RPMI8226 (cell line): ENCODE measurements at regions not wholly inside any gene's neighbourhood (a gene's known extent, or its start where the extent isn't known, plus 50 kb on each side); places are given as distances from the start of the nearest gene placed in this dataset.

ENCODE experiments used
- DNase-seq: peaks from one replicate; pipeline ENCODE4 v3.0.0-alpha.2; 2015

DNA sequence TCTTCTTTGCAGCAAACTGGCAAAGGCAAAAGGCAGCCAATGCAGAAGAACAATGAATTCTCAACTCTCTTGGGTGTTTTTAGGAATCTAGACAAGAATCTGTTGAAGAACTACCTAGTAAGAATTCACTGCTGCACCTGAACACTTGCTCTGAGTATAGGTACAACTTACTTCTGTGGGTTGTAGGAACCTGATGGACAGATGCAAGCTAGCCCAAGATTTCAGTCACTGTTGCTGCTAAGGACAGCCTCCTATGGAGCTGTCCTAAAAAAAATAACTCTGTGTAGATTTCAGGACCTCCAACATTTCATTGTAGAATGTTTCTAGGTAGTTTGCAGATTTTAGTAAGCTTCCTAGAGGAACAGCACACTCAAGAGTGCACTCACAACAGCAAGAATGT is 363.5 kb downstream of the CBLN2 start:
- DNase-seq, result no peak

DNA sequence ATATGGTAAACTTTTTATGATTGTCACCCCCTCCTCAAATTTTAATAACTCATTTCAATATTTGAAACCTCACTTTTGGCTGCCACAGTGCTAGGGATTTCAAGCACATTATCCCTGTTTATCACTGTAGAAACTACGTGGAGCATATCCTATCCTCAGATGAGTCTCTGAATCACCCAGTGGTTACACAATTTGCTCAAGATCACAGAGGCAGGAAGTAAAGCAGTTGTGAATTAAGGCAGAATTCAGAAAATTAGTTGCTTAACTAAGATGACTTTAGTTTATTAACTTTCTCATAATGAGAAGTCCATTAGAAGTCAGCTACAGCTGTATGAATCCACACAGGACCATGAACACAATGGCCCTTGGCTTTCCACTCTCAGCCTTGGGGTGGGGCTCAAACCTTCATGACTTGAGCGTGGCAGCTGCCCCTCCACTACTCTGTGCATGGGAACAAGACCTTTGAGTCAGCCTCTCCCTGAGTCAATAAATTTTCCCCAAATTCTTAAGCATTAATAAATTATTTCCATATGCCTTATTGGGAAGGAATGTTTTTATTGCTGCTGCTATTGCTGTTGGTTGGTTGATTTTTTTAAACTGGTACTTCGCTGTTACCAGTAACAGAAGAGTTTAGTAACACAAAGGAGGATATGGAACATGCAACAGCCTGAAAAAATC is 369.0 kb downstream of the CBLN2 start:
- no peak for DNase-seq

DNA sequence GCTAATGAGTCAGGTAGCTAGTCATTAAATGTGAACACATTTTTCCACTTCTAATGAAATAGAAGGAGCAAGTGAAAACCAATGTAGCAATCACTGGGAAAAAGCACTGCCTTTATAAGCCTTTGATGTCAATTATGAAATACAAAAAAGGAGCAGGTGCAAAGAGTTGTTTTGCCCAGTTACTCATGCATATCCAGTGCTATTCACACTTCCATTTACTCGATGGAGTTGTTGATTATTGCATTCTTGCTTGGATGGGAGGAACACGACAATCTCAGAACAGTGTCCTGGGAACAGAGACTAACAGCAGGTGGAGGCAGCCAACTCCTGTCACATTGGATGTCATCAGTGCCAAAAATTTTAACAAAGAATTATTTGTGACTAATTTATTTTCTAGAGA is 372.5 kb downstream of the CBLN2 start:
- DNase-seq, result no peak

DNA sequence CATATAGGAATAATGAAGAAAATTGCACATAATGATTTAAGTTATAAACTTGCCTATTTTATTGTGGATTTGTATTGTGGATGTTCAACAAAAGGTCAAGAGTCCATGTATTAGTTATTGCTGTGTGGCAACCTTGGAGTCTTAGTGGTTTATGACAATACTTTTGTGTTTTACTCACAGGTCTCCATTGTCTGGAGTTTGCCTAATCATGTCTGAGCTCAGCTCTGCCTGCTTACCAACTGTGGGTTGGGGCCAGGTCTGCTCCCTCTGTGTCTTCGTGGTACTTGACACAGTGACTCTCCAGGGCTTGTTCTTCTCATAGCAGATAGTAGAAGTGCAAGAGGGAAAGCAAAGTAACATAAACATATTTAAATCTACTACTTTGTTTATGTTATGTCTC is 382.5 kb downstream of the CBLN2 start:
- no peak for DNase-seq

DNA sequence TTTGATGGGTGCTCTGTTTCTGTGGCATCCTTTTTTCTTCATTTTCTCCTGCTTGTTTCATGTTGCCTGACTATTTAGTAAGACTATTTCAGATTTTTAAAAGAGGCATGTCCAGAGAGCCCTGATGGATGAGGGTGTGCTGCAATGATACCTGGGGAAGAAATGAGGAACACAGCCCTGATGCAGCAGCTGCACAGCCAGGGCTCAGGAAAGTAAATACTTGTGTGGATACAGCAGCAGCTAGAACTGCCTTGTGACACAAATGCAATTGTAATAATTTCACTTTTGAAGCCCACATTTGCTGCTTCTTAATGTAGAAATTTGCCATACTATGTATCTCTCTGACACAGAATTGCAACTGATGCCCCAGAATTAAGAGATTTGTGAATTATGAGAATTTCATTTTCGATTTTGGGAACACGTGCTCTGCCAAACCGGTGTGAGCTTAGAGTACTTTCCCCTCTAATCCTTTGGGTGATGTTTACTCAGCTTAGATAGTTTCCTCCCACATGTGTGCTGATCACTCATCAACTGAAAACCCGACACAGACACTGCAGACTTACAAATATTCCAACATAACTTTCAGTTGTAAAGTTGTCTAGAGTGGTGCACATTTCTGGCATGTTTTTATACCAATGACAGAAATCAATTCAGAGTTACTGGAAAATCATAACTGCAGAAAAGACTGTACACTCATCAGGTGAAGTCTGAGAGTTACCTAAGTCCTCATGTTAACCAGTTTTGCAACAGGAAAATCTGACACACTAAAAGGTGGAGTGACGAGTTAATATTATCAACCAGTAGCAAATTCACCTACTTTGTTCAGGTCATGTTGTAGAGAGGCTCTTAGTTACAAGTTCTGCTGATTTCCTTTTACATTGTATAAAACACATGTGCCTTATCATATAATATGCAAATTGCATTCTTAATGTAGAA is 383.4 kb downstream of the CBLN2 start:
- peak; percentile 16 for DNase-seq

DNA sequence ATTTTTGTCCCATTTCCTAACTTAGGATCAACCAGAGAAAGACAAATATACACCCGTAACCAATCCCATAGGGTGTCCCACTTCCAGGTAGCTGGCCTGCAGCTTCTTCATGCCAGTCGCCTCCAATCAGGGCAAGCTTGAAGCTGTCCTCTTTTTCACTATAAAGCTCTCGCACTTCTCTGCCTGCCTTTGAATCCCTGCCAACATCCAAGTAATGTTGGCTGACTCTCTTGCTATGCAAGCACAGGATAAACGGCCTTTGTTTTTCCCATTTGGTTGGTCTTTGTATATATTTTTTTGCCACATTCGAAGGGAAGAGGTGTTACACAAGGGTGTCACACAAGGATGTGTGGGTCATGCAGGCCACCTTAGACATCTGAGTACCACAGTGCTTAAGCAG is 388.8 kb downstream of the CBLN2 start:
- no peak for DNase-seq

DNA sequence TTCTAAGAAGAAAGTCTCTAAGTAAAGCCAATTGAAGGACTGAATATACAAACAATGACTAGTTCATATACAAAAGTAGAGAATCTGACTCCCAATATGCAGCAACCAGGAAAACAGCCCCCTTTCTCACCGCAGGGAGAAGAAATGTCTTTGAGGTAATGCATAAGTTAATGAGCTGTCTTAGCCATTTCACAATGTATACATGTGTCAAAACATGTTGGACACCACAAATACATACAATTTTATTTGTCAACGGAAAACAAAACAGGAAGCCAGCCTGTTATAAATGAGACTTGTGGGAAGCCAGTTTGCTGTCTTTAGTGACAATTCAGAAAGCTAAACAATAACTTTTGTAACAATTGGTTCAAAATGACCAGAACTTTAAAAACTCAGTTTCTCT is 389.2 kb downstream of the CBLN2 start:
- no peak for DNase-seq

DNA sequence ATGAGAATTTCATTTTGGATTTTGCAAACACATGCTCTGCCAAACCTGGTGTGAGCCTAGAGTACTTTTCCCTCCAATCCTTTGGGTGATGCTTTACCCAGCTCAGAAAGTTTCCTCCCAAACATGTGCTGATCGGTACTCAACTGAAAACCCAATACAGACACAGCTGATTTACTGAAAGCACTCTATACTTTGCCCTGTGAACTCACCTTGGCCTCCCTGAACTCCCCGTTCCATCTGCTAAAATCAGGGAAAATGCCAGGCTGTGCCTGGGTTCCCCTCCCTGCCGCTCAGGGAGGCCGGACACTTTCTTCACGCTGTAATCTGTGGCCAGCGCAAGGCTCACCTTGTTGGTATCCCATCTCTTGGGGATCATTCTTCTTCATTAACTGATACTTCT is 391.2 kb downstream of the CBLN2 start:
- no peak for DNase-seq

DNA sequence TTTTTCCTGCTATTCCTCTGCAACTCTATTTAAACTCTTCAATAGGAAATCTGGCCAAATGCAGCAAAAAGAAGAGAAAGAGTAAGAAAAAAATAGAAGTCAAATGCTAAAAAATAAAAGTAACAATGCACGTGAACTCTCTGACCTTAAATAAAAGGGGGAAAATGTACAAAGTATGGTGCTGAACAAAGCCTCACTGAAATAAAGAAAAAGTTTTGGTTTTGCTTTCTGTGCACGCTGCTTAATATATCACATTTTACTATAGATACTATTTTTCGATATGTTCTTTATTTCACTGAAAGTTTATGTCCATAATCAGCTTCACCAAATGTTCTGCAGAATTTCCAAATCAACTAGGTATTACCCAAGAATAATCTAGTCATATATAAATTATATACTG is 396.3 kb downstream of the CBLN2 start:
- DNase-seq, result no peak

DNA sequence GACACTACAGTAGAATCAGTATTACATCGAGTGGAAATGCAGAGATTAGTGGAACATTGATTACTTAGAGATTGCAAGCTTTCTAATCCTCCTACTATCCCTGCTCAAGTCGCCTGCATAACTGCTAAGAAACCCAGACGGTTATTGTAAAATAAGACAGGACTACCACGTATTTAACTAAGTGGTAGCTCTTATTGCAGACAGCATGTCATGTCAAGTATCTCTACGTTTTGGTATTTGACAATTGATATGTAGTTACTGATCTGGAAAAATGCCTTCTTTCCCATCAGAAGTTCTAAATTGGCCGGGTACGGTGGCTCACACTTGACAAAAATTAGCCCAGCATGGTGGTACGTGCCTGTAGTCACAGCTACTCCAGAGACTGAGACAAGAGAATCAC is 404.1 kb downstream of the CBLN2 start:
- no peak for DNase-seq

DNA sequence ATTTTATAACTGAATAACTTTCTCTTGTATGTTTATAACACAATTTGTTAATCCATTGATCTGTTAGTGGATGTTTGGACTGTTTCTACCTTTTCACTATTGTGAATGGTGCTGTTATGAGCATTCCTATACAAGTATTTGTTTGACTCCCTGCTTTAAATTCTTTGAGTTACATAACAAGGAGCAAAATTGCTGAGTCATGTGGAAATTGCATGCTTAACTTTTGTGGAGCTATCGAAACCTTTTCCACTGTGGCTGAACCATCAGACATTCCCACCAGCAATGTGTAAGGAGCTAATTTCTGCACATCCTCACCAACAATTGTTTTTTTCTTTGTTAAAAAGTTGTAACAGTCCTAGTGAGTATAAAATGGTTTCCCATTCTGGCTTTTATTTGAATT is 415.5 kb downstream of the CBLN2 start:
- DNase-seq, result no peak

DNA sequence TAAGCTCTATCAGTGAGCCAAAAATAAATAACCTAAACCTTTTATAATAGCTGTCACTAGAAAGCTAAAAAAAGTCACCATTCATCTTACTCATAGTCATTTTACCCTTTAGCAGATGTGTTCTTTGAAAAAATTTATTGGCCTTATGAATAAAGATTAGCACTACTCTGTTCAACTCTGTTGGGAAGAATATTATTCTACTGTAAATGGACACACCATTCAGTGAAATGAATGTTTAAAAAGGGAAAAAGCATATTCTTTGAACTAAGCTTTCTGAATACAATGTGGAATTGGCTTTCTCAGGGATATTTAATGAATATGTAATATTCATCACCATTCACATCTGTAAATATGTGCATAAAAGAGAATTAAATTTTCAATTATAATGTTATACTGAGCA is 422.0 kb downstream of the CBLN2 start:
- DNase-seq, result no peak

DNA sequence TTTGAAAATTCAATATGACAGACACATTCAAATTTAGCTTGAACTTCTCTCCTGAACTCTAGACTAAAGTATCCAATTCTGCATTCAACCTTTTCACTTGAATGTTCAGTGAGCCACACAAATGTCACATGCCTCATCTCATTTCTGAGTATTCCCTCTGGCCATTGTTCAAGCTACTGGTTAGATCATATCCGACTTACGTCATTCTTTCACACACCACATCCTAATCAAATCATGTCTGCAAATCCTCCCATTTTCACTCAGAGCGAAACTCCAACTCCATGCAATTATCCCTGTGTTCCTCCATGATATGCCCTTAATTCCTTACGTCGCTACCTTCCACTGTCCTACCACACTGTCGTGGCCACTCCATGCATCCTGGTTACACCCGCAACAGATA is 425.1 kb downstream of the CBLN2 start:
- no peak for DNase-seq

DNA sequence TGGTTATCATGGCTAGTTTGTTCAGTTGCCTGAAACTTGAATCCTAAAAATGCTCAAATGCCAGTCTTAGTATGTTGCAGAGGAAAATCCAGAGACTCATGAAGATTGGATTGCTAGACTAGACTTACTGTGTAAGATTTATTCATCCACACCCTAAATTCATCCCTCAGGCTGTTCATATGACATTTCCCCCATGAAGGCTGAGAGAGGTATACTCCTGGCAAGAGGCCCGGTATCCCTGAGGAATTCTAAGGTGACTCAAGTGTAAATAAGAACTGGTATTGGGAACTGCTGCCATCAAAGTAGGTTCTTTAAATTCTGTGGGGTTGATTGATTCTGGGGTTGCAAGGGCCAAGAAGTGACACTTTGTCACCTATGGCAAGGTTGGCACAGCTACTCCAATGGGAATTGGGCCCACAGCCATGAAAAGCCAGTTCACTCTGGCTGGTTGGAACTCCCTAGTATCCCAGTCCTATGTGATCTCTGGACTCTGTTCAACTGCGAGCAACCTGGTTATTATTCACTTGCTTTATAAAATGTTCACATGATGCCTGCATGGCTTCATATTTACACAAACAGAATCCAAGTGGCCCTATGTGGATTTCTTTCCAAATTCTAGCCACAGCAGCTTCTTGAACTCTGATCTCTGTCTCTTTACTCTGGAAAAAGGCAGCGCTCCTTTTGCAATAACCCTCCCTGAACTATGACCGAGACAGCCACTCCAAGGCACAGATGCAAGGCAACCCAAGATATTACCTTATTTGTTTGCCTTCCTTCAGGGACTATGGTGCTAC is 429.1 kb downstream of the CBLN2 start:
- no peak for DNase-seq

DNA sequence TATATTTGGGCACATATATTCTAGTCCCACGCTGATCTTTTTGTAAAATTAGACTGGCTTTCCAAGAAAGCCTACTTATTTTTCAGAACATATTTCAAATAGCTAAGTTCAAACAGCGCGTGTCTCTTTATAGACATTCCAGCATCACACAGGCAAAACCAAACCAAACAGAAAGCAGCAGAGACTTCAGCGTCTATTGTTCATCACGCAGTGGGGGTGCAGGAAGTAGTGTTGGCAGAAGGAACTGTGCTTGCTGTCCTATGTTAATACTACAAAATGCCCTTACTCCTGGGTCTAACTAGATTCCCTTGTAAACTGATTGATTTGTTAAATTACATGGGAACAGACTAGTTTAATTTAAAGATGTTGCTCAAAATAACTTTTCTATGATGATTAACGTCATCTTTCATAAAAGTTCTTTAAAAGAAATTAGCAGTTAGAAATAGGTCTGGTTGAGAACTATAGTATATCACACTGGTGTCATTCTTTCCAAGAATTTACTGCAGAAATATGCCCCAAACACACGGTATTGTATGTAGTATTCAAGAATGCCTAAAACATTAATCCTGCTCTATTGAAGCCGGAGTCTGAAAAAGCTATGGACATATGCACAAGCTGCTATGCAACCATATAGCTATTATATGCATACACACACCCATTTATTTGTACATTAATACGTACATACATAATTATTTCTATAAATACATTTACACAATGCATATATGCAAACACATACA is 436.3 kb downstream of the CBLN2 start:
- DNase-seq, result no peak

DNA sequence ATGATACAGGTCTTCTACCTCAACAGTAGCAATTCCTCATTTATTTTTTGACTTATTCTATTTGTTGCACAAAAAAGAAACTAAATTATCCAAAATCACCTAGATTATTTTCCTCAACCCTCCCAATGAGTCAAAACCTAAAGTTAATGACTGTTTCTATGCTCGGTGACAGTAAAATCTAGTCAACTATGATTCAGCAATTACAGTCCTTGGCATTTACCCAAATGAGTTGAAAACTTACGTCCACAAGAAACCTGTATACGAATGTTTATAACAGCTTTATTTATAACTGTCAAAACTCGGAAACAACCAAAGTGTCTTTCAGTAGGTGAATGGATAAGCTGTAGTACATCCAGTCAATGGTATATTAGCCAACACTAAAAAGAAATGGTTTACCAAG is 439.3 kb downstream of the CBLN2 start:
- DNase-seq, result no peak

DNA sequence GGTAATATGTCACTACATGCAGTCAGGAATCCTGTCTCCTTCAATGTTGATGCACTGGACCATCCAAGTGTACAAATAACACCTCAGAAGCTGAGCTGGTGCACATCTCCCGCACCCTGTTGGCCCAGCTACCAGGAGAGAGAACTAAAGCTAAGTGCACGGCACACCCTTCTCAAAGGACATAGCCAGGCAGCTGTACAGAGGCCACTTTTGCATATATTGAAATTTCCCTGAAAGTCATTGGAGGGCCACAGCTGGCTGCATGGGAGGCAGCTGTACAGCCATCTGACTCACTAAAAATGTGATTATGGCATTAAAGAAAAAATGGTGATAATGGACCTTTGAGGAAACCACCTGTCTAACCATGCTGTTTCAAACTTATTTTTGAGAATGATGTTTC is 441.7 kb downstream of the CBLN2 start:
- DNase-seq, result no peak

DNA sequence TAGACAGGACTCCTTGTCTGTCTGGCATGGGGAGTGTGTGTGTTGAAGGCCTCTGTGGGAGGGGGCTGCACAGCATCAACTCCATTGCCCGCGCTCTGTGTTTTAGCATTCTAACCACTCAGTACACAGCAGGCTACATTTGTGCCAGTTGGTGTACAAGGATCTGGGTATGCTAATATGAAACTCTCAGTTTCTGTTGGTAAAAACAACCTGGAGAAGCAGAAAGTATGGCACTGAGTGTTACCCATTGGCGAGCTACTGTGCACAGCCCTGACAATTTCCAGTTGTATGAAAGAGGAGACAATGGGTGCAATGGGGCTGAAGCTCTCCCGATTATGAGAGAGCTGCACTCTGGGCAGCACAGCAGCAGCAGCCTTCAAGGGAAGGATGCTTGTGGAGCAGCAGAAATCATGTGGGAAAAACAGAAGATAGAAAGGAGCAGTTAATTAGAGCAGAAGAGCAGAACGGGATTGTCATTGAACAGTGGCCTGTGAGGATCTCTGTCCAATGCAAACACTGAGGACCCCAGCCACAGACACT is 443.6 kb downstream of the CBLN2 start:
- no peak for DNase-seq

DNA sequence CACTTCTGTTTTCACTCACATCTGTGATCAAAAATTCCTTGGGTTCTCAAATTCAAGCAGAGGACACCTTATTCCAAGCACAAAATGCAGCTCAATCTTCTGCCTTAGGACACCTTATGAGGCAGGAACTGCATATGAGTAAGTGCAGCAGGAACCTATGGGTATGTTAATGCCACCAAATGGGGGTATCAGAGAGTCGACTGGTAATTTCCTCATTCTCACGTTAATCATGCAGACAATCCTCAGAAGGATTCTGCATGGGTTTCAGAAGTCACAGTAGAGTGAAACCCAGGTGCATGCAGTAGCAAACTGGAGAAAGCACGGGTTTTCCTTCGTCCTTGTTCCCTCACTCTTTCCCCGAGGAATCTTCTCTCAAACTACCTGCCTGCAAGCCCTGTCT is 452.8 kb downstream of the CBLN2 start:
- no peak for DNase-seq

DNA sequence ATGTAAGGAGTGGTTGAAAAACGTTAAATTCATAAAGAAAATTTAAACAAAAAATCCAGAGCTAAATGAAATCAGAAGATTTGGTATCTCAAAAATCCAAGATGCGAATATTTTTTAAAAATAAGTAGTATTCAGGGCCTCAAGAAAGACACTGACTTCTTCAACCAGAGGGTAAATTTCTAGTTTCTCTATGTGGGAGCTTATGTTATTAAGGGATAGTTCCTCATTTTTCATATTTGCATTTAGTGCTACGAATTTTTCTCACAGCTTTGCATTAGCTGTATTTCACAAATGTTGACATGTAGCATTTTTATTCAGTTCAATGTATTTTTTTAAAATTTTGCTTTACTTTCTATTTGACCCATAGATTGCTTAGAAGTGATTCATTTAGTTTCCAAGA is 454.7 kb downstream of the CBLN2 start:
- no peak for DNase-seq

DNA sequence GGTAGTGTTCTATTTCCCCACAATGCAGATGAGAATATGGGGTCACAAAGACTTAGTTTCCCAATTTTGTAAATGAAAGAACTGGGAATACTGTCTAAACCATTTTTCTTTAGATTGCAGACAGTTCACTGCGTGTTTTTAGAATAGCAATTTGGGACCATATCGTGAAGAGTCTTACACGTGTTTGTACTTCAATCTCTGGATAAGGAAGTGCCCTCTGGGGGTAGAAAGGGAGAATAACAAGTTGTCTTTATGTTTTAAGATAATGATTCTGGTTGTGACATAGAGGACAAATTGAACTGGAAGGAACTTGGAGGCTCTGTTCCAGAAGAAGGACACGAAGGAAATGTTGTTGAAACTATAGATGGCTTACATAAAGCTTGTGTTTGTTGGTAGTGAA is 457.7 kb downstream of the CBLN2 start:
- DNase-seq, result peak; percentile 36

DNA sequence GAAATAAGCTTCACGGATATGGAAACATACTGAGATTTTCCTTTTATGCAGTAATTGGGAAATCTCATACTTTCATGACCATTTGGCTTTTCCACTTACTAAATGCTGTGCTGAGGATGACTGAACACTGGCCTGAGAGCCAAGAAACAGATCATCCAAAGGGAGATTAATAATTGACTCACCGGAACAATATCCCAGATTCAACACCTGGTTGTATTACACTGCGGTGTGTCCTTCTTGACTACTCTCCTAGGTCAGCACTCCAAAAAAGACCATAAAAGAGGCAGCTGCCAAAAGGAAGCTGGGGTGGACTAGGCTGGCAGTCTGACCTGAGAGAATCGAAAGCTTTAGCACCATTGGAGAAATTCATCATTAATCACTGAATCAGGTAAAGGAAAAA is 469.1 kb downstream of the CBLN2 start:
- no peak for DNase-seq

DNA sequence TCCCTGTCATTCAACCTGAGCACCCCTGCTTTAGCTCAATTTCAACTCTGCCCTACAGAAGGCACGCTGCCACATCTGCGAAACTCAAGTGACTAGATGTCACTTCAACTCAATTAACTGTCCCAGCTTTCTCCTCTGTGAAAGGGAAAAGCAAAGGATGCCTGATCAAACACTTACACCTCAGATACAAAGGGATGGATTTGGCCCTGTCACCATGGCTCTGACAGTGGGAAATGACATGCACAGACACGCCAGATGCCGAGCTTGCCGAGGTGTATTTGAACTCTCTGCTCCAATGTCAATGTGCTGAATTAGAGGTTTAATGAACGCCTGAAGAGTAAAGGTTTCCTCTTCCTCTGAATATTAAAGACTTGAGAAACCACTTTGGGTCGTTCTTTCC is 481.1 kb downstream of the CBLN2 start:
- DNase-seq, result no peak
